Middle frontal gyrus (tissue), 1 donor: ENCODE measurements at regions not wholly inside any gene's neighbourhood (a gene's known extent, or its start where the extent isn't known, plus 50 kb on each side); places are given as distances from the start of the nearest gene placed in this dataset.
"Not testable (repeated sequence)": the region's sequence is repeated elsewhere in the genome, so short reads cannot be mapped to it uniquely, and the experiment has no call there.

Source experiments
- DNase-seq: peaks from one replicate; pipeline ENCODE4 v3.0.0-alpha.2; 2015; ENCODE audit warnings: low spot score; ENCODE audit errors: extremely low spot score

- DNase-seq: no peak
These were observed 51.5 kb upstream of the PHF21B start for GRCh38 chr22:45061332-45061731.

- DNase-seq: no peak
These were observed 54.8 kb upstream of the PHF21B start for GRCh38 chr22:45064313-45065278.

- no peak for DNase-seq
These were observed 55.9 kb upstream of the PHF21B start for GRCh38 chr22:45065726-45066125.

- no peak for DNase-seq
These were observed 57.9 kb upstream of the PHF21B start for GRCh38 chr22:45067731-45068130.

GRCh38 chr22:45069925-45070324 is 60.1 kb upstream of the PHF21B start:
- no peak for DNase-seq

GRCh38 chr22:45071618-45072017 is 61.8 kb upstream of the PHF21B start:
- no peak for DNase-seq

GRCh38 chr22:45072322-45072903 is 62.6 kb upstream of the PHF21B start:
- DNase-seq: no peak

GRCh38 chr22:45073064-45073463 is 63.3 kb upstream of the PHF21B start:
- DNase-seq: no peak

- DNase-seq: no peak
These were observed 67.5 kb upstream of the PHF21B start for GRCh38 chr22:45077286-45077685.

- DNase-seq: no peak
These were observed 68.1 kb upstream of the PHF21B start for GRCh38 chr22:45077826-45078334.

- DNase-seq: no peak
These were observed 73.0 kb upstream of the PHF21B start for GRCh38 chr22:45082795-45083194.

GRCh38 chr22:45083659-45084305 is 74.0 kb upstream of the PHF21B start:
- no peak for DNase-seq

- no peak for DNase-seq
These were observed 74.7 kb upstream of the PHF21B start for GRCh38 chr22:45084400-45084920.

- no peak for DNase-seq
These were observed 75.9 kb upstream of the NUP50 start for GRCh38 chr22:45087802-45088201.

GRCh38 chr22:45088576-45088975 is 75.1 kb upstream of the NUP50 start:
- DNase-seq: no peak

- no peak for DNase-seq
These were observed 73.2 kb upstream of the NUP50 start for GRCh38 chr22:45090497-45090910.

- no peak for DNase-seq
These were observed 72.4 kb upstream of the NUP50 start for GRCh38 chr22:45091254-45091854.

- DNase-seq: not testable (repeated sequence)
These were observed 71.8 kb upstream of the NUP50 start for GRCh38 chr22:45091875-45092274.

- no peak for DNase-seq
These were observed 71.1 kb upstream of the NUP50 start for GRCh38 chr22:45092644-45093043.

- no peak for DNase-seq
These were observed 70.1 kb upstream of the NUP50 start for GRCh38 chr22:45093609-45094008.

- DNase-seq: no peak
These were observed 69.5 kb upstream of the NUP50 start for GRCh38 chr22:45094081-45094720.
